HepG2 (cell line): ENCODE measurements at regions not wholly inside any gene's neighbourhood (a gene's known extent, or its start where the extent isn't known, plus 50 kb on each side); places are given as distances from the start of the nearest gene placed in this dataset.

ENCODE experiments used
- ATAC-seq: fragments of 200-7000 bp; cut with Tn5 transposase; 3 replicates; pipeline ENCODE4 v1.9.1; 2020; ENCODE audit warnings: mild to moderate bottlenecking, moderate library complexity
- BruUV-seq: library from RNA; stranded (reverse); fragments of 400-500 nt; replicated peaks from 2 replicates; lab custom pipeline; 2021; lab: Mats Ljungman, UMichigan
- CTCF ChIA-PET: fragments of 300-600 bp; formaldehyde crosslinking; extraction: SDS; loops from one replicate; lab custom pipeline; 2021; ENCODE audit warnings: low total read pairs, inconsistent platforms, low intra/inter-chr PET ratio; lab: Yijun Ruan, JAX
- POLR2A ChIA-PET: fragments of 350-600 bp; sonication (Branson Sonifier 250); formaldehyde crosslinking; loops from one replicate; lab custom pipeline; 2020; ENCODE audit warnings: antibody characterized with exemption, inconsistent platforms; lab: Yijun Ruan, JAX
- DNase-seq: peaks from one replicate; pipeline ENCODE4 v3.0.0-alpha.2; 2015; ENCODE audit warnings: low spot score
- FAIRE-seq: peaks from 3 replicates; lab custom pipeline; 2011; peaks lifted over from hg19 to GRCh38; lab: Jason Lieb, UNC
- H2AFZ ChIP-seq: one replicate; pipeline ENCODE4 v1.6.1; 2011; ENCODE audit warnings: low read length, inconsistent platforms
- H3K27ac ChIP-seq: fragments of 300-600 bp; 3 replicates; pipeline ENCODE4 v1.8.0; 2011; ENCODE audit warnings: mixed run types, mild to moderate bottlenecking, mixed read lengths, low read length, inconsistent platforms; ENCODE audit not compliant: insufficient read depth; ENCODE audit errors: extremely low read length
- H3K27me3 ChIP-seq, 2 experiments: fragments of 200-600 bp in 1 of 2; 2 replicates in 1 of 2; 3 replicates in 1 of 2; pipeline versions ENCODE4 v1.6.0 to v1.8.0; 2011; ENCODE audit warnings: low read length in 2 of 2, mild to moderate bottlenecking in 2 of 2, moderate library complexity in 2 of 2, inconsistent platforms in 1 of 2; ENCODE audit not compliant: insufficient read depth in 2 of 2, control insufficient read depth in 1 of 2
- H3K36me3 ChIP-seq, 2 experiments: fragments of 200-600 bp in 1 of 2; replicated peaks in 1 of 2; 2 replicates in 1 of 2; 3 replicates in 1 of 2; pipeline versions ENCODE4 v1.5.1 to v1.8.0; 2011; ENCODE audit warnings: low read length in 2 of 2, inconsistent platforms in 1 of 2; ENCODE audit not compliant: insufficient read depth in 2 of 2, control insufficient read depth in 1 of 2
- H3K4me1 ChIP-seq: 2 replicates; pipeline ENCODE4 v1.5.1; 2012; ENCODE audit warnings: low read length, inconsistent platforms; ENCODE audit not compliant: insufficient read depth
- H3K4me2 ChIP-seq: 2 replicates; pipeline ENCODE4 v1.6.0; 2011; ENCODE audit warnings: low read depth, low read length, inconsistent platforms
- H3K4me3 ChIP-seq, 3 experiments: fragments of 200-600 bp in 1 of 3; sonication (generic), shearing (Covaris generic) in 1 of 3; replicated peaks in 1 of 3; 2 replicates each; pipeline ENCODE4 v1.5.1; 2011 to 2016; ENCODE audit warnings: low read length in 3 of 3, inconsistent platforms in 2 of 3, low read depth in 2 of 3, mild to moderate bottlenecking in 2 of 3, control low read depth in 1 of 3, mixed read lengths in 1 of 3; ENCODE audit not compliant: insufficient read depth in 1 of 3
- H3K79me2 ChIP-seq: one replicate; pipeline ENCODE4 v1.6.1; 2011; ENCODE audit warnings: low read length, inconsistent platforms; ENCODE audit not compliant: insufficient read depth
- H3K9ac ChIP-seq: 2 replicates; pipeline ENCODE4 v1.6.0; 2011; ENCODE audit warnings: mild to moderate bottlenecking, low read depth, low read length, inconsistent platforms; ENCODE audit not compliant: insufficient read depth
- H3K9me3 ChIP-seq: 2 replicates; pipeline ENCODE4 v1.5.1; 2012; ENCODE audit warnings: mild to moderate bottlenecking, low read length
- H4K20me1 ChIP-seq: 2 replicates; pipeline ENCODE4 v1.6.0; 2011; ENCODE audit warnings: inconsistent platforms, mild to moderate bottlenecking, low read length, moderate library complexity; ENCODE audit not compliant: insufficient read depth
- FOXA1 ChIP-seq, 2 experiments: fragments of 450-650 bp in 1 of 2; sonication (generic) in 1 of 2; formaldehyde crosslinking in 1 of 2; IDR thresholded peaks; 2 replicates each; pipeline versions ENCODE4 v1.4.0 to v1.6.1; 2016 to 2020; ENCODE audit warnings: missing genetic modification reagents in 1 of 2
- HOXA9 ChIP-seq: sonication (generic); formaldehyde crosslinking; IDR thresholded peaks from 2 replicates; pipeline ENCODE4 v1.8.1; 2022; ENCODE audit warnings: missing genetic modification reagents, mild to moderate bottlenecking, moderate library complexity, borderline replicate concordance
- MEIS1 ChIP-seq: sonication (generic); formaldehyde crosslinking; IDR thresholded peaks from 2 replicates; pipeline ENCODE4 v1.9.0; 2021; ENCODE audit warnings: mild to moderate bottlenecking, missing genetic modification reagents, moderate library complexity, borderline replicate concordance
- MYC ChIP-seq: sonication (generic); formaldehyde crosslinking; IDR thresholded peaks from 2 replicates; pipeline ENCODE4 v1.9.0; 2021; ENCODE audit warnings: missing genetic modification reagents, borderline replicate concordance
- NKX3-1 ChIP-seq: sonication (generic); formaldehyde crosslinking; IDR thresholded peaks from 2 replicates; pipeline ENCODE4 v1.5.0; 2020; ENCODE audit warnings: missing genetic modification reagents
- NR2F6 ChIP-seq, 2 experiments: IDR thresholded peaks; 2 replicates each; pipeline ENCODE4 v1.6.1; 2016; ENCODE audit warnings: antibody characterized with exemption in 1 of 2, mild to moderate bottlenecking in 1 of 2
- NRL ChIP-seq: sonication (generic); formaldehyde crosslinking; IDR thresholded peaks from 2 replicates; pipeline ENCODE4 v1.5.0; 2020; ENCODE audit warnings: missing genetic modification reagents, mild to moderate bottlenecking, moderate library complexity, borderline replicate concordance
- SATB2 ChIP-seq: sonication (generic); formaldehyde crosslinking; IDR thresholded peaks from 2 replicates; pipeline ENCODE4 v1.5.0; 2020; ENCODE audit warnings: missing genetic modification reagents
- ZFP36L1 ChIP-seq: sonication (generic); formaldehyde crosslinking; IDR thresholded peaks from 2 replicates; pipeline ENCODE4 v1.8.0; 2022; ENCODE audit warnings: mild to moderate bottlenecking, missing genetic modification reagents, moderate library complexity
- ZNF224 ChIP-seq: sonication (generic); formaldehyde crosslinking; IDR thresholded peaks from 2 replicates; pipeline ENCODE4 v1.5.0; 2020; ENCODE audit warnings: mild to moderate bottlenecking, missing genetic modification reagents
- WGBS: methylation state at CpG from one replicate; pipeline ENCODE4 v1.1.6; 2017; ENCODE audit warnings: low lambda C conversion rate; 5-methylcytosine and 5-hydroxymethylcytosine counted together
- in situ Hi-C: cut with HindIII; loops from 2 replicates; pipeline ENCODE4 v1.10.0; 2017; ENCODE audit warnings: low pct_unique_long_range_greater_than_20kb; ENCODE audit not compliant: extremely low pct_ligation_motif_present
- intact Hi-C: fragments of 100-400 bp; cut with micrococcal nuclease; formaldehyde crosslinking; loops from one replicate; pipeline ENCODE4 v1.10.0; 2022; ENCODE audit not compliant: unreplicated experiment
- TF ChIP-seq, protein P1 (sequence below): sonication (generic); formaldehyde crosslinking; conservative IDR thresholded peaks from 2 replicates; pipeline ENCODE4 v1.5.0; 2020; ENCODE audit warnings: missing genetic modification reagents

GRCh38 chr15:26318689-26319088, 454.2 kb downstream of the GABRB3 start (continued):
- TF ChIP-seq, protein P1, sequence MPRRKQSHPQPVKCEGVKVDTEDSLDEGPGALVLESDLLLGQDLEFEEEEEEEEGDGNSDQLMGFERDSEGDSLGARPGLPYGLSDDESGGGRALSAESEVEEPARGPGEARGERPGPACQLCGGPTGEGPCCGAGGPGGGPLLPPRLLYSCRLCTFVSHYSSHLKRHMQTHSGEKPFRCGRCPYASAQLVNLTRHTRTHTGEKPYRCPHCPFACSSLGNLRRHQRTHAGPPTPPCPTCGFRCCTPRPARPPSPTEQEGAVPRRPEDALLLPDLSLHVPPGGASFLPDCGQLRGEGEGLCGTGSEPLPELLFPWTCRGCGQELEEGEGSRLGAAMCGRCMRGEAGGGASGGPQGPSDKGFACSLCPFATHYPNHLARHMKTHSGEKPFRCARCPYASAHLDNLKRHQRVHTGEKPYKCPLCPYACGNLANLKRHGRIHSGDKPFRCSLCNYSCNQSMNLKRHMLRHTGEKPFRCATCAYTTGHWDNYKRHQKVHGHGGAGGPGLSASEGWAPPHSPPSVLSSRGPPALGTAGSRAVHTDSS: no peak
- no peak for TF ChIP-seq MYC (CRISPR knock-in tag)
- no peak for TF ChIP-seq ZFP36L1

- ATAC-seq: no peak
- Histone ChIP-seq H3K79me2 (no peaks in the 10 kb centered on the region), H3K9me3 (peaks cover 97% of the 10 kb centered on the region), H3K27me3 (no peaks in the 10 kb centered on the region), H3K36me3 (no peaks in the 10 kb centered on the region), H3K4me1 (no peaks in the 10 kb centered on the region), H3K9ac (no peak overlapping the region), H3K4me3 (no peak overlapping the region), H4K20me1 (no peaks in the 10 kb centered on the region), H3K4me2 (no peak overlapping the region), H2AFZ (no peak overlapping the region), H3K27ac (no peak overlapping the region)
- WGBS: 2% methylated on average over 4 of the region's 4 CpGs
- TF ChIP-seq HOXA9 (CRISPR knock-in tag) (no peak), NRL (no peak), NR2F6 (IDR thresholded peaks at IDR 0.05) (no peak), NR2F6 (CRISPR knock-in tag; IDR thresholded peaks at IDR 0.05) (no peak), MEIS1 (CRISPR knock-in tag) (no peak), NKX3-1 (no peak), SATB2 (CRISPR knock-in tag) (no peak), FOXA1 (IDR thresholded peaks at IDR 0.05) (no peak), FOXA1 (CRISPR knock-in tag; IDR thresholded peaks at IDR 0.05) (no peak), ZNF224 (CRISPR knock-in tag) (no peak)
- in situ Hi-C loops (no loop called here), intact Hi-C loops (no loop called here)
- CTCF ChIA-PET: no interaction called here
- FAIRE-seq: no peak
- POLR2A ChIA-PET: no interaction called here
- BruUV-seq: no TSS peak
- no peak for DNase-seq
Observed at GRCh38 chr15:26314577-26314976, 451.4 kb upstream of the ATP10A start.
